Liver (tissue), 8 donors: ENCODE measurements at regions not wholly inside any gene's neighbourhood (a gene's known extent, or its start where the extent isn't known, plus 50 kb on each side); places are given as distances from the start of the nearest gene placed in this dataset.

Experiments
- DNase-seq: peaks from one replicate; pipeline ENCODE4 v3.0.0-alpha.2; 2017; ENCODE audit warnings: low spot score
- H3K27ac ChIP-seq, 2 donors: one replicate each; pipeline ENCODE4 v1.7.0; 2013; ENCODE audit warnings: inconsistent platforms in 2 of 2, low read length in 2 of 2, control low read depth in 1 of 2, low read depth in 1 of 2, mild to moderate bottlenecking in 1 of 2
- H3K27me3 ChIP-seq, 4 donors: one replicate each; pipeline versions ENCODE4 v1.6.1 to v1.7.0; 2013; ENCODE audit warnings: low read length in 3 of 4, inconsistent platforms in 1 of 4, mild to moderate bottlenecking in 1 of 4, moderate library complexity in 1 of 4; ENCODE audit not compliant: control insufficient read depth in 4 of 4, insufficient read depth in 4 of 4
- H3K36me3 ChIP-seq, 4 donors: one replicate each; pipeline versions ENCODE4 v1.6.1 to v1.7.0; 2013; ENCODE audit warnings: low read length in 3 of 4, mild to moderate bottlenecking in 3 of 4, low read depth in 1 of 4, moderate library complexity in 1 of 4; ENCODE audit not compliant: control insufficient read depth in 4 of 4, insufficient read depth in 3 of 4
- H3K4me1 ChIP-seq, 4 donors: one replicate each; pipeline versions ENCODE4 v1.6.1 to v1.7.0; 2013; ENCODE audit warnings: low read length in 3 of 4, mild to moderate bottlenecking in 3 of 4, moderate library complexity in 1 of 4; ENCODE audit not compliant: control insufficient read depth in 4 of 4, insufficient read depth in 4 of 4
- H3K4me3 ChIP-seq, 3 donors: one replicate each; pipeline versions ENCODE4 v1.6.1 to v1.7.0; 2013; ENCODE audit warnings: low read length in 3 of 3, control low read depth in 1 of 3, low read depth in 1 of 3, mild to moderate bottlenecking in 1 of 3
- H3K9ac ChIP-seq, 2 donors: one replicate each; pipeline ENCODE4 v1.7.0; 2013; ENCODE audit warnings: low read length in 2 of 2, mild to moderate bottlenecking in 2 of 2, moderate library complexity in 2 of 2, control low read depth in 1 of 2, low read depth in 1 of 2
- H3K9me3 ChIP-seq, 4 donors: one replicate each; pipeline versions ENCODE4 v1.6.1 to v1.7.0; 2013; ENCODE audit warnings: low read length in 3 of 4; ENCODE audit not compliant: control insufficient read depth in 4 of 4
- ATF3 ChIP-seq: IDR thresholded peaks from 2 replicates; pipeline ENCODE4 v1.6.1; 2016; ENCODE audit warnings: antibody characterized with exemption
- CTCF ChIP-seq: fragments of 150-350 bp; IDR thresholded peaks from 2 replicates; pipeline ENCODE4 v1.5.1; 2017; ENCODE audit warnings: improper control_type of control experiment, low read depth, low read length; ENCODE audit not compliant: missing input control
- EGR1 ChIP-seq, 2 donors: IDR thresholded peaks; 2 replicates each; pipeline ENCODE4 v1.6.1; 2016 to 2018; ENCODE audit warnings: antibody characterized with exemption in 2 of 2, low read depth in 2 of 2
- FOXA1 ChIP-seq: IDR thresholded peaks from 2 replicates; pipeline ENCODE4 v1.6.1; 2016; ENCODE audit warnings: antibody characterized with exemption
- FOXA2 ChIP-seq: IDR thresholded peaks from 2 replicates; pipeline ENCODE4 v1.6.1; 2016; ENCODE audit warnings: antibody characterized with exemption
- GABPA ChIP-seq, 2 donors: IDR thresholded peaks in 1 of 2; conservative IDR thresholded peaks in 1 of 2; 2 replicates each; pipeline ENCODE4 v1.6.1; 2016; ENCODE audit warnings: antibody characterized with exemption in 2 of 2, mild to moderate bottlenecking in 1 of 2, moderate library complexity in 1 of 2
- HNF4A ChIP-seq, 2 donors: conservative IDR thresholded peaks; 2 replicates each; pipeline ENCODE4 v1.6.1; 2016; ENCODE audit warnings: antibody characterized with exemption in 2 of 2, mild to moderate bottlenecking in 2 of 2
- HNF4G ChIP-seq: IDR thresholded peaks from 2 replicates; pipeline ENCODE4 v1.6.1; 2016; ENCODE audit warnings: antibody characterized with exemption
- JUND ChIP-seq, 2 donors: IDR thresholded peaks; 2 replicates each; pipeline ENCODE4 v1.6.1; 2016; ENCODE audit warnings: antibody characterized with exemption in 2 of 2
- MAX ChIP-seq: IDR thresholded peaks from 2 replicates; pipeline ENCODE4 v1.6.1; 2016; ENCODE audit warnings: antibody characterized with exemption
- NR2F2 ChIP-seq: IDR thresholded peaks from 2 replicates; pipeline ENCODE4 v1.6.1; 2016; ENCODE audit warnings: antibody characterized with exemption
- RAD21 ChIP-seq, 2 donors: IDR thresholded peaks; 2 replicates each; pipeline ENCODE4 v1.6.1; 2016; ENCODE audit warnings: antibody characterized with exemption in 2 of 2, mild to moderate bottlenecking in 2 of 2
- REST ChIP-seq: IDR thresholded peaks from 2 replicates; pipeline ENCODE4 v1.6.1; 2016; ENCODE audit warnings: antibody characterized with exemption, mild to moderate bottlenecking
- RXRA ChIP-seq, 2 donors: IDR thresholded peaks; 2 replicates each; pipeline ENCODE4 v1.6.1; 2017 to 2018; ENCODE audit warnings: antibody characterized with exemption in 2 of 2, mild to moderate bottlenecking in 1 of 2
- SP1 ChIP-seq: IDR thresholded peaks from 2 replicates; pipeline ENCODE4 v1.6.1; 2018; ENCODE audit warnings: antibody characterized with exemption, mild to moderate bottlenecking
- TAF1 ChIP-seq: conservative IDR thresholded peaks from 2 replicates; pipeline ENCODE4 v1.6.1; 2016; ENCODE audit warnings: antibody characterized with exemption, mild to moderate bottlenecking
- YY1 ChIP-seq: IDR thresholded peaks from 2 replicates; pipeline ENCODE4 v1.6.1; 2016; ENCODE audit warnings: antibody characterized with exemption, mild to moderate bottlenecking
- WGBS: extraction: QIAGEN DNeasy Blood & Tissue Kit; methylation state at CpG from one replicate; pipeline ENCODE4 v1.1.7; 2013; 5-methylcytosine and 5-hydroxymethylcytosine counted together
- TF ChIP-seq, protein P1 (sequence below): IDR thresholded peaks from 2 replicates; pipeline ENCODE4 v1.6.1; 2016; ENCODE audit warnings: antibody characterized with exemption
- donor health status: healthy.
- donor health status: healthy.
- donor health status: healthy.
- donor health status: healthy.
- donor health status: healthy.

DNA sequence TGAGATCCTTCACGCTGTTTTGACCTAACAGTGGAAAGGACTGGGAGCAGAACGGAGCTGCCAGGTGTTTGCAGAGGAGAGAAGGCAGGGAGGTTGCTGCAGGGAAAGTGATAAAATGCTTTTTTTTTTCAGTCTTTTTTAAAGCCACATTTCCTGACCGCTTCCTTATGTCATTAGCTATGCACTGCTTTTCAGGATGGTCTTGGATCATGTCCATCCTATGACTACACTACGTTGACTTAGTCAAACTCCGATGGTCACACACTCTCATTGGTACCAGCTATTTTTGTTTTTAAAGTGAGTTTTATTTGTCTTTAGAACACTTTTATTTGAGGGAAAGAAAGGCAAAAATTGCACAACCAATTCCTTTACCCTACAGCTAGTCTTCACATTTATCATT lies 89.2 kb upstream of the EXOC2 start:
- WGBS, result 76% methylated on average over 5 of the region's 5 CpGs
- no peak overlapping the region for H3K4me3 ChIP-seq
- H3K9me3 ChIP-seq, result no peaks in the 10 kb centered on the region
- TF ChIP-seq FOXA2 (no peak), REST (no peak), EGR1 (IDR thresholded peaks at IDR 0.05; ENCODE audit: low read depth in 2 of 2) (no peak), RAD21 (IDR thresholded peaks at IDR 0.05) (no peak), NR2F2 (no peak), GABPA (IDR thresholded peaks at IDR 0.05 in 1 of 2, conservative IDR thresholded peaks at IDR 0.05 in 1 of 2) (no peak), YY1 (no peak), FOXA1 (no peak), HNF4G (no peak), TAF1 (no peak), ATF3 (no peak), SP1 (no peak), MAX (no peak), HNF4A (conservative IDR thresholded peaks at IDR 0.05) (no peak), RXRA (IDR thresholded peaks at IDR 0.05) (no peak), CTCF (no peak), JUND (IDR thresholded peaks at IDR 0.05) (no peak)
- TF ChIP-seq, protein P1, sequence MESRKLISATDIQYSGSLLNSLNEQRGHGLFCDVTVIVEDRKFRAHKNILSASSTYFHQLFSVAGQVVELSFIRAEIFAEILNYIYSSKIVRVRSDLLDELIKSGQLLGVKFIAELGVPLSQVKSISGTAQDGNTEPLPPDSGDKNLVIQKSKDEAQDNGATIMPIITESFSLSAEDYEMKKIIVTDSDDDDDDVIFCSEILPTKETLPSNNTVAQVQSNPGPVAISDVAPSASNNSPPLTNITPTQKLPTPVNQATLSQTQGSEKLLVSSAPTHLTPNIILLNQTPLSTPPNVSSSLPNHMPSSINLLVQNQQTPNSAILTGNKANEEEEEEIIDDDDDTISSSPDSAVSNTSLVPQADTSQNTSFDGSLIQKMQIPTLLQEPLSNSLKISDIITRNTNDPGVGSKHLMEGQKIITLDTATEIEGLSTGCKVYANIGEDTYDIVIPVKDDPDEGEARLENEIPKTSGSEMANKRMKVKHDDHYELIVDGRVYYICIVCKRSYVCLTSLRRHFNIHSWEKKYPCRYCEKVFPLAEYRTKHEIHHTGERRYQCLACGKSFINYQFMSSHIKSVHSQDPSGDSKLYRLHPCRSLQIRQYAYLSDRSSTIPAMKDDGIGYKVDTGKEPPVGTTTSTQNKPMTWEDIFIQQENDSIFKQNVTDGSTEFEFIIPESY, result no peak
- no peaks in the 10 kb centered on the region for H3K36me3 ChIP-seq
- no peaks in the 10 kb centered on the region for H3K4me1 ChIP-seq
- no peak overlapping the region for H3K27ac ChIP-seq
- no peak overlapping the region for H3K9ac ChIP-seq
- DNase-seq, result no peak
- H3K27me3 ChIP-seq, result no peaks in the 10 kb centered on the region
